GM12872 (cell line): ENCODE measurements at regions not wholly inside any gene's neighbourhood (a gene's known extent, or its start where the extent isn't known, plus 50 kb on each side); places are given as distances from the start of the nearest gene placed in this dataset.

ENCODE experiments used
- CTCF ChIP-seq: IDR thresholded peaks from 3 replicates; pipeline ENCODE4 v1.5.1; 2011; ENCODE audit warnings: low read depth, mild to moderate bottlenecking, low read length, moderate library complexity; ENCODE audit not compliant: insufficient read depth

- TF ChIP-seq CTCF, result no peak
These were observed 139.8 kb upstream of the DLX2 start for GRCh38 chr2:172242471-172242870.

GRCh38 chr2:172242961-172243360 is 140.3 kb upstream of the DLX2 start:
- TF ChIP-seq CTCF, result no peak

GRCh38 chr2:172244419-172245130 is 141.9 kb upstream of the DLX2 start:
- TF ChIP-seq CTCF, result no peak

- TF ChIP-seq CTCF, result no peak
These were observed 143.9 kb upstream of the DLX2 start for GRCh38 chr2:172246649-172247048.

- TF ChIP-seq CTCF, result no peak
These were observed 144.5 kb upstream of the DLX2 start for GRCh38 chr2:172247203-172247602.

GRCh38 chr2:172248381-172248780 is 145.7 kb upstream of the DLX2 start:
- TF ChIP-seq CTCF, result no peak

- TF ChIP-seq CTCF, result no peak
These were observed 146.1 kb upstream of the DLX2 start for GRCh38 chr2:172248785-172249187.

- no peak for TF ChIP-seq CTCF
These were observed 146.6 kb upstream of the DLX2 start for GRCh38 chr2:172249334-172249733.
